ENCODE measurements at regions not wholly inside any gene's neighbourhood (a gene's known extent, or its start where the extent isn't known, plus 50 kb on each side); places are given as distances from the start of the nearest gene placed in this dataset.

GRCh38 chr5:117615226-117615625, 1040.6 kb upstream of the SEMA6A start:
- H3K4me1 ChIP-seq: no peaks in the 10 kb centered on the region
- CTCF ChIA-PET: no interaction called here
- FAIRE-seq (no peak), ATAC-seq (no peak), DNase-seq (ENCODE audit: low read depth in 1 of 2, low spot score in 1 of 2) (no peak)
- TF ChIP-seq KDM1A (IDR thresholded peaks at IDR 0.05; ENCODE audit: low read depth) (no peak), POLR2A (IDR thresholded peaks at IDR 0.05; ENCODE audit: low read length) (no peak), HES2 (IDR thresholded peaks at IDR 0.05) (no peak), SREBF2 (IDR thresholded peaks at IDR 0.05) (no peak), NR3C1 (IDR thresholded peaks at IDR 0.05) (no peak), ESRRA (IDR thresholded peaks at IDR 0.05; ENCODE audit: borderline replicate concordance, low read length) (no peak), CBX2 (IDR thresholded peaks at IDR 0.05; ENCODE audit: borderline replicate concordance, low read depth) (no peak), ATOH8 (CRISPR knock-in tag; IDR thresholded peaks at IDR 0.05; ENCODE audit: low read depth) (no peak), POLR2AphosphoS2 (conservative IDR thresholded peaks at IDR 0.05; ENCODE audit: low read length) (no peak), BCL3 (IDR thresholded peaks at IDR 0.05) (no peak), BHLHE40 (IDR thresholded peaks at IDR 0.05; ENCODE audit: low read depth, low read length) (no peak), ELK1 (IDR thresholded peaks at IDR 0.05; ENCODE audit: low read depth, low read length) (no peak), EHF (CRISPR knock-in tag; IDR thresholded peaks at IDR 0.05) (no peak), RARB (CRISPR knock-in tag; IDR thresholded peaks at IDR 0.05) (no peak), RAD21 (conservative IDR thresholded peaks at IDR 0.05 in 1 of 2, IDR thresholded peaks at IDR 0.05 in 1 of 2) (no peak), ZFP36 (IDR thresholded peaks at IDR 0.05; ENCODE audit: borderline replicate concordance, partially characterized antibody) (no peak), E2F6 (IDR thresholded peaks at IDR 0.05; ENCODE audit: borderline replicate concordance, low read depth) (no peak), TFCP2L1 (CRISPR knock-in tag; IDR thresholded peaks at IDR 0.05) (no peak), PBX3 (IDR thresholded peaks at IDR 0.05) (no peak)
- H3K4me3 ChIP-seq: no peak overlapping the region
- POLR2A ChIA-PET: no interaction called here
- H3K4me2 ChIP-seq: no peak overlapping the region
- H3K27ac ChIP-seq: no peak overlapping the region
- H3K9me3 ChIP-seq: peaks cover 7% of the 10 kb centered on the region; the same call in 2 of the 3 replicates

- Histone ChIP-seq H3K4me2 (no peak overlapping the region), H3K27ac (no peak overlapping the region), H3K9me3 (peaks cover 8% of the 10 kb centered on the region; the same call in 2 of the 3 replicates), H3K4me3 (no peak overlapping the region), H3K4me1 (no peaks in the 10 kb centered on the region)
- CTCF ChIA-PET: interaction anchor here (0.6 kb wide), 1 partner anchor 210 kb away, joined by 3 read pairs; no protein-coding TSS in a partner anchor
- no peak for ATAC-seq
- 4% methylated on average over 2 of the region's 2 CpGs for WGBS (ENCODE audit: missing lambda C conversion rate)
- TF ChIP-seq USF2 (IDR thresholded peaks at IDR 0.05) (no peak), HDAC2 (IDR thresholded peaks at IDR 0.05) (no peak), HOXA7 (CRISPR knock-in tag; IDR thresholded peaks at IDR 0.05) (no peak), MAX (IDR thresholded peaks at IDR 0.05) (no peak), EP300 (IDR thresholded peaks at IDR 0.05) (no peak), NR3C1 (IDR thresholded peaks at IDR 0.05) (no peak), HOXB5 (CRISPR knock-in tag; IDR thresholded peaks at IDR 0.05) (no peak), FOXS1 (CRISPR knock-in tag; IDR thresholded peaks at IDR 0.05) (no peak), NPAS2 (CRISPR knock-in tag; IDR thresholded peaks at IDR 0.05; ENCODE audit: borderline replicate concordance) (no peak), BCL3 (IDR thresholded peaks at IDR 0.05) (no peak)
- FAIRE-seq: no peak
- POLR2A ChIA-PET: no interaction called here
- no peak for DNase-seq (ENCODE audit: low read depth in 1 of 2, low spot score in 1 of 2)
Measured at GRCh38 chr5:117614408-117614807, 1039.8 kb upstream of the SEMA6A start.
